Ramos (cell line): ENCODE measurements at regions not wholly inside any gene's neighbourhood (a gene's known extent, or its start where the extent isn't known, plus 50 kb on each side); places are given as distances from the start of the nearest gene placed in this dataset.

Experiments used
- in situ Hi-C: fragments of 300-500 bp; cut with MboI; formaldehyde crosslinking; loops from one replicate; pipeline ENCODE4 v1.14.3; 2022; ENCODE audit warnings: low sequenced_read_pairs; ENCODE audit not compliant: unreplicated experiment

DNA sequence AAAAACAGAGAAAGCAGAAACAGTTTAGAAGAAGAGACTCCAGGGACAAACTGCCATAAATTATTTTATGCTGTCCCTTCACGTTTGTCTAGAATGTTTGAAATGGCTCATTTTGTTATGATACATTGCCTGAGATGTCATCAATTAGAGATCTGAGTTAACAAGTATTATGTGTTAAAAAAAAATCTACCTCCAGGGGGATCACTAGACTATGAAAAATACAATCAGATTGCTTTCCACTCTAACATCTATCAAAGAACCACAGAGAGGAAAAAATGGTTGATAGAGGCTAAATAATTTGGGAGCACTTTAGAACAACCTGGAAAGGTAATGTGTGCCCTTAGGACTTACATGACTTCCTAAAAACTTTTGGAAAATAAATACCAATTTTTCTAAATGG lies 103.8 kb upstream of the CCDC150 start:
- in situ Hi-C loops = no loop called here

DNA sequence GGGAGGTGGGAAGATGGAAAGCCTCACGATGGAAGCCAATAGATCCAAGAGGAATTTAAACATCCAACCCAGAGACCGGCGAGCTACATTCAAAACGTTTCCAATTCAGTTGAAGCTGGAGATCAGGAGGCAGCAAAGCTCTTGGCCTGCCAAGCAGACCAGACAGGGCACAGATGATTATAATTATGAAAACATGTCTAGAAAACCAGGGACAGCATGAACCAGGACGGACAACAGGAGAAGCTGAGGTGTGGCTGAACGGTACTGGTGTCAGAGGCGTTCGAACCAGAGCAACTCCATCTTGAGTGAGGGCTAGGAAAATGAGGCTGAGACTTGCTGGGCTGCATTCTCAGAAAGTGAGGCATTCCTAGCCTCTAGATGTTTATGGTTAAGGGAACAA lies 102.2 kb upstream of the CCDC150 start:
- in situ Hi-C loops = no loop called here

GRCh38 chr2:196538189-196538588 lies 101.3 kb upstream of the CCDC150 start:
- in situ Hi-C loops = no loop called here

DNA sequence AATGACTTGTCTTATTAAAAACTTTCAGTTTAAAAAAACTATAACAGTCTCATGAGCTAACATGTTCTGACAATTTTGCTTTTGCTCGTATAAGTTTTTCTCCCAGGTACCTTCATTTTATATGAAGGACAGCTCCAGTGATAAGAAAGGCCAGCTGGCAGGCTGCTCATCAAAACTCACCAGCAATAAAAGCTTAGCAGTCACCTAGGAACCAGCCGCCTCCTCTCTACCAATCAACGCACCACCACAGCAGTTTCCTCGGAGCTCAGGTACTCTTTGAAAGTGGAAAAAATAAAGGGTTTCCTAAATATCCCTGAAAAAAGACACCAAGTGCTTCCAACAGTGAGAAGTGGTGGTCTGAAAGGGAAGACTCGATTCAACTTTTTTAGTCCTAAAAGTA lies 100.9 kb upstream of the CCDC150 start:
- in situ Hi-C loops = no loop called here

DNA sequence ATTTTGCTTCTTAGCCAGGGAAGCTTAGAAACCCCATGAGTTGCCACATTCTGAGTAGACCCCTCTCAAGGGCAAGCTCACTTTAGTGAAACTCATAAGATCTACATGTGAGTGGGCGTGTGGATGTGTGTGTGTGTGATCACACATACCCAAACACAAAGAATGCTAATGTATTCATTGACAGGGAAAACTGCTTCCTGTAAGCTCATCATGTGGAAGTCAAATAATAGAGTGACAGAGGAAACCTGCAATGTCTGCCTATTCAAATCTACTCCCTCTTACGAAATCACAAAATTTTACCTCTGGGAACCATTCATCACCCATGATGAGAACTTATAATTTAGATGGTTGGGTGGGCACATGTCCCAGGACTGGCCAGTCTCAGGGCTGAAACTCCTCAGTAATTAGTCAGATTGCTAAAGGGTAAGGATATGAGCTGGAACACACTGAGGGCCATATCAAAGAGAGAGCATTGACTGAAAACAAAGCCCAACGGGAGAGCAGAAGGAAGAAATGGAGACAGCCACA lies 94.5 kb upstream of the CCDC150 start:
- in situ Hi-C loops = no loop called here

DNA sequence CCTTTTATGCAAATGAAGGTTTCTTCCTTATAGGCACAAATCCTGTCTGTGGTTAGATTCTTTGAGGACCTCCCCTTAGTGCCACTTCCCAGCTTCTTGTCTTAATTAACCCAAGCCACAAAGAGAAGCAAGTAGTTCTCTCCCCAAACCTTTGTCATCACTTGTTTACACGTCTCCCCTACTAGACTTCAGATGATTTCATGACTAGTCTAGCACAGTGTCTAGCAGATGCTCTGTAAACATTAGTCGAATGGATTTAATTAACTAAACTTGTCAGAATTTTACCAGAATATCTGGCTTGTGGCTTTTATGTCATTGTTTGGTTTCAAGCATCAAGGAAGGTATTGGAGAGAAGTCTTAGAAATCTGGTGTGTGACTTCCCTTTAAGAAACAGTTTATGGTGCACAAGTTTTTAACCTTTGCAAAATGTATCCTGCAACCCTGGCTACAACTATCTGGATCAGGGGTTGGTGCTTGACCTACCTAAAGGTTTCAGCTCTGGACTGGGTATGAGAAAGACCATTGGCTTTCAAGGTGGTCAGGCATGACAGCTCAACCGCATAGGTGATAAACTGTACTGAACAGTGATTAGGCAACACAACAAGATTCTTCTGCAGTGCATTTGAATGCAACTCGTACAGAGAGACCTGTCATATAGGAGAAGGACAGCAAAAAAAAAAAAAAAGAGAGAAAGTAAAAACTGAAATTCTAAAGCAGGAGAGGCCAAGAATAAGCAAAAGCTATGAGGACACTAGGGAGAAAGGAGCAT lies 93.2 kb upstream of the CCDC150 start:
- in situ Hi-C loops = no loop called here

GRCh38 chr2:196549052-196549451 lies 90.5 kb upstream of the CCDC150 start:
- in situ Hi-C loops = no loop called here

DNA sequence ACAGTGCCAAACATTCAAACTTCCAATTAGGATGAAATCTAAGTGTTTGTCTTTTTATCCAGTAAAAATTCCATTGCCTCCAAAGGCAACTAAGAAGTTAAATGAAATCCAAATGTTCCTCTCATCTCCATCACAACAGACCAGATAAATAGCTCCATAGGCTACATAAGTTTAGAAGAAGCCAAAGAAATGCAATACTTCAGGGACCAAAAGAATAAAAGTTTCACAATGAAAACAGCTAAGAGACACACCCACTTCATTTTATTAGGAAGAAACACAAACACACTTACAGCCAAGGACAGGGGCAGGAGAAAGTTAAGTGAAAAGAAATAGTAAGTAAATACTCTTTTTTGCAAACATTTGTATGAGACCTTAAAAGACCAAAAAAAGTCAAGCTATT lies 88.5 kb upstream of the CCDC150 start:
- in situ Hi-C loops = no loop called here

- in situ Hi-C loops = no loop called here
These were observed 84.4 kb upstream of the CCDC150 start for GRCh38 chr2:196555161-196555560.

DNA sequence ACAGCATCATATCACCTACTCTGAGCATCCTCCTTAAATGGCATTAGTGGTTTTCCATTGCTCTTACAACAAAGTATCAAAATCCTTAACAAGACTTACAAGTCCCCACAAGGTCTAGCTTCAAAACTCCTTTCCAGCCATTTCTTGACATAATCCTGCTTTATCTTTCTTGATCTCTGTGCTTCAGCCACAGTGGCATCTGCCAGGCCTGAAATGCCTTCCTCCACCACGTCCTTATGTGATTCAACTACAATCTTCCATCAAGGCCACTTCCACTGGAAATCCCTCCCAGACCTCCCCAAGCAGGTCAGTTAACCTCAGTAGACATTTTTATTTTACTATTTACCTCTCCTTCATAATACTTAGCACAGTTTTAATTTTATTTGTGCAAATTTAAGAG lies 83.8 kb upstream of the CCDC150 start:
- in situ Hi-C loops = no loop called here

DNA sequence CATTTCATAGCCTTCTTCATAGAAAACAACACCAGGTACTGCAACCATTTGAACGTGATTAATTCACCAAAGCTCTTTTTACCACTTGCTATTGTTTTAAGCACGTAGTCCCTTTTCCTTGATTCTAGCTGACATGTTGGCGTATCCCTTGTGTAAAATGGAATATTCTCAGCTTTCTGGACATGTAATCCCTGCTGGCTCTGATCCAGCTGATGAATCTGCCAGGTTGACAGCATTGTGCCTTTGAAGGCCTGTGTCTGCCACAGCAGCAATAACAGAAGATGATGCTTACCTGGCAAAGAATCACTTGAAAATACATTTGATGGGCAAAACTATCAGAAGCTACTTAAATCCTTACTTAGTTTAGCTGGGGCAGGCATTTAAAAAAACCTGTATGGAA lies 81.0 kb upstream of the CCDC150 start:
- in situ Hi-C loops = no loop called here

DNA sequence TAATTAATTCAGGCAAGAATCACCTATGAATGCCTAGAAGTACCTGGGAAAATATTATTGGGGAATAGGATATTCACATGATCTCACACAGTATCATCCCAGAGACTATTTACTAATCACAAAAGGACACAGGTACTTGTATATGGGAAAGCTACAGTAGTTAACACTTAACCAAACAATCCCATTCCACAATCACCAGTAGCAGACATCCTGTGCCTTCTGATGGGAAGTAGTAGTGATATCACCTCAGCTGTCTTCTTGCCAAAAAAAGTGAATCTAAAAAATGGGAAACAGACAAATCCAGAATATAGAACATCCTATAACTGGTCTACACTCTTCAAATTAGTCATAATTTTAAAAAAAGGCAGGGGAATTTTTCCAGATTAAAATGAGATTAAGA lies 75.6 kb upstream of the CCDC150 start:
- in situ Hi-C loops = no loop called here

- in situ Hi-C loops = no loop called here
These were observed 74.3 kb upstream of the CCDC150 start for GRCh38 chr2:196565106-196565765.

GRCh38 chr2:196565982-196566381 lies 73.5 kb upstream of the CCDC150 start:
- in situ Hi-C loops = no loop called here

GRCh38 chr2:196566961-196567666 lies 72.4 kb upstream of the CCDC150 start:
- in situ Hi-C loops = no loop called here

- in situ Hi-C loops = no loop called here
These were observed 71.0 kb upstream of the CCDC150 start for GRCh38 chr2:196568506-196568905.

- in situ Hi-C loops = no loop called here
These were observed 54.6 kb upstream of the CCDC150 start for GRCh38 chr2:196584903-196585302.

- in situ Hi-C loops = no loop called here
These were observed 53.0 kb upstream of the CCDC150 start for GRCh38 chr2:196586511-196586991.

- in situ Hi-C loops = no loop called here
These were observed 52.5 kb upstream of the CCDC150 start for GRCh38 chr2:196587056-196587455.

- in situ Hi-C loops = no loop called here
These were observed 51.8 kb upstream of the CCDC150 start for GRCh38 chr2:196587739-196588138.

DNA sequence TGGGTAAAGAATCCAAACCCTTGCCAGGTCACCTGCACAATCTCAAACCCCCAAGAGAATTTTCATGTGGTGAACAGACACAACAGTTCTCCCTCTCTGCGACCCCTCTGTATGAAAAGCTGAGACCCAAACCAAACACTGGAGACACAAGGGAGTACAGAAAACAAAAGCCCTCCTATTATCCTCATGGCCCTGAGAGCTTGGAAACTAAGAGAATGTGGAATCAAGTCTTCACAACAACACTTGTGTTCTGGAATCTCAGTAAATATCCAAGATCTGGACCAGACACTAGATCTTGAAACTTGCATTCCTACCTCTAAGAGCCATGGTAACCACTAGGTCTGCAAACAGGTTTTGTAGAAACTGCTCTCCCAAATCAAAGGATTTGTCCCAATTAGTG lies 50.1 kb upstream of the CCDC150 start:
- in situ Hi-C loops = no loop called here
